Body of pancreas (tissue), 4 donors: ENCODE measurements at regions not wholly inside any gene's neighbourhood (a gene's known extent, or its start where the extent isn't known, plus 50 kb on each side); places are given as distances from the start of the nearest gene placed in this dataset.

Source experiments
- ATAC-seq: fragments of 150-250 bp; one replicate; pipeline ENCODE4 v1.9.1; 2016
- DNase-seq, 4 donors: peaks; one replicate each; pipeline ENCODE4 v3.0.0-alpha.2; 2019
- H3K27ac ChIP-seq, 4 donors: fragments of 200-600 bp; sonication (generic); 1 replicate in 3 of 4; 2 replicates in 1 of 4; pipeline versions ENCODE4 v1.5.1 to v1.6.1; 2016 to 2019; ENCODE audit warnings: mild to moderate bottlenecking in 1 of 4, mixed read lengths in 1 of 4, moderate library complexity in 1 of 4
- H3K27me3 ChIP-seq, 2 donors: fragments of 200-600 bp; sonication (generic); one replicate each; pipeline ENCODE4 v1.6.0; 2016; ENCODE audit warnings: mild to moderate bottlenecking in 1 of 2
- H3K36me3 ChIP-seq, 2 donors: fragments of 200-600 bp; sonication (generic); replicated peaks in 1 of 2; 2 replicates each; pipeline ENCODE4 v1.5.1; 2016; ENCODE audit warnings: low read depth in 2 of 2; ENCODE audit not compliant: insufficient read depth in 1 of 2
- H3K4me1 ChIP-seq: fragments of 200-600 bp; sonication (generic); one replicate; pipeline ENCODE4 v1.6.0; 2016
- H3K4me3 ChIP-seq, 2 donors: fragments of 200-600 bp; sonication (generic); 1 replicate in 1 of 2; 2 replicates in 1 of 2; pipeline ENCODE4 v1.5.1; 2016 to 2019
- H3K9me3 ChIP-seq, 3 donors: fragments of 200-600 bp; sonication (generic); 1 replicate in 2 of 3; 2 replicates in 1 of 3; pipeline ENCODE4 v1.5.1; 2016
- POLR2A ChIP-seq, 3 donors: fragments of 450-650 bp; IDR thresholded peaks; one replicate each; pipeline ENCODE4 v1.6.1; 2016; ENCODE audit warnings: antibody characterized with exemption in 3 of 3, mild to moderate bottlenecking in 2 of 3
- WGBS, 2 donors: methylation state at CpG; one replicate each; pipeline ENCODE4 v1.1.5; 2017; 5-methylcytosine and 5-hydroxymethylcytosine counted together
- intact Hi-C: fragments of 100-400 bp; cut with DNase I; formaldehyde crosslinking; loops from one replicate; pipeline ENCODE4 v1.15.1; 2023
- TF ChIP-seq, protein P1 (sequence below), 7 experiments: fragments of 450-650 bp in 4 of 7; fragments of 200-600 bp in 3 of 7; sonication (generic) in 3 of 7; IDR thresholded peaks; one replicate each; pipeline ENCODE4 v1.5.1; 2016 to 2019; ENCODE audit warnings: antibody characterized with exemption in 7 of 7

- ATAC-seq: no peak
These were observed 233.5 kb upstream of the ZEB2 start for GRCh38 chr2:144753416-144753815.

DNA sequence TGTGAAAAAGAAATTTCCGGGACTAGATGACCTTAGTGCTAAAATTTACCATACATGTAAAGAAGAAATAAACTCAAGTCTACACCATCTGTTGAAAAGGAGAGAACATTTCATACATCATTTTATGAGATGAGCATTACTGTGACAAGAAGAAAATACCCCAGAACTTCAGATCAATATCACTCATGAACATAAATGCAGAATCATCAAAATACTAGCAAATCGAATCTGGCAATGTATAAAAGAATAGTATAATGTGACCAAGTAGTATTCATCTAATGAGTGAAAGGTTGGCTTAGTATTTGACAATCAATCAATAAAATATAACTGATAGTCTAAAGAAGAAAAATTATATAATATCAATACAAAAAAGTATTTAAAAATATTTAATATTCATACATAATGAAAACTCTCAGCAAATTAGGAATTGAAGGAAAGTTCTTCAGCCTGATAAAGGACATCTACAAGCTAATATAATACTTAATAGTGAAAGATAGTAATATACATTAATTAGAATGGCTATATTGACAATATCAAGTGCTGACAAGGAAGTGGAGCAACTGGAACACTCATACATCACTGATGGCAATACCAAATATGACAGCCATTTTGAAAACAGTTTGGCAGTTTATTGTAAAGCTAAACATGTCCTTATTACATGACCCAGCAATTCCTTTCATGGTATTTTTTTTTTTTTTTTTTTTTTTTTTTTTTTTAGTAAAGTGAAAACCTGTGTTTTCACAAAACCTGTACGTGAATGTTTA, 231.4 kb upstream of the ZEB2 start:
- intact Hi-C loops: no loop called here
- H3K4me1 ChIP-seq: no peaks in the 10 kb centered on the region
- ATAC-seq: no peak
- DNase-seq: no peak
- H3K9me3 ChIP-seq: peaks cover 0 to 8% (median 0%) of the 10 kb centered on the region in 3 donors
- 81 to 84% methylated on average over 3 of the region's 3 CpGs for WGBS, 2 donors
- no peaks in the 10 kb centered on the region for H3K36me3 ChIP-seq
- H3K4me3 ChIP-seq: no peak overlapping the region
- TF ChIP-seq POLR2A (IDR thresholded peaks at IDR 0.05): no peak
- TF ChIP-seq, protein P1, sequence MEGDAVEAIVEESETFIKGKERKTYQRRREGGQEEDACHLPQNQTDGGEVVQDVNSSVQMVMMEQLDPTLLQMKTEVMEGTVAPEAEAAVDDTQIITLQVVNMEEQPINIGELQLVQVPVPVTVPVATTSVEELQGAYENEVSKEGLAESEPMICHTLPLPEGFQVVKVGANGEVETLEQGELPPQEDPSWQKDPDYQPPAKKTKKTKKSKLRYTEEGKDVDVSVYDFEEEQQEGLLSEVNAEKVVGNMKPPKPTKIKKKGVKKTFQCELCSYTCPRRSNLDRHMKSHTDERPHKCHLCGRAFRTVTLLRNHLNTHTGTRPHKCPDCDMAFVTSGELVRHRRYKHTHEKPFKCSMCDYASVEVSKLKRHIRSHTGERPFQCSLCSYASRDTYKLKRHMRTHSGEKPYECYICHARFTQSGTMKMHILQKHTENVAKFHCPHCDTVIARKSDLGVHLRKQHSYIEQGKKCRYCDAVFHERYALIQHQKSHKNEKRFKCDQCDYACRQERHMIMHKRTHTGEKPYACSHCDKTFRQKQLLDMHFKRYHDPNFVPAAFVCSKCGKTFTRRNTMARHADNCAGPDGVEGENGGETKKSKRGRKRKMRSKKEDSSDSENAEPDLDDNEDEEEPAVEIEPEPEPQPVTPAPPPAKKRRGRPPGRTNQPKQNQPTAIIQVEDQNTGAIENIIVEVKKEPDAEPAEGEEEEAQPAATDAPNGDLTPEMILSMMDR (IDR thresholded peaks at IDR 0.05): no peak
- no peaks in the 10 kb centered on the region for H3K27me3 ChIP-seq
- no peak overlapping the region for H3K27ac ChIP-seq

More at GRCh38 chr2:144753416-144753815, 233.5 kb upstream of the ZEB2 start:
- H3K4me1 ChIP-seq: no peaks in the 10 kb centered on the region
- no peak overlapping the region for H3K4me3 ChIP-seq
- no peaks in the 10 kb centered on the region for H3K36me3 ChIP-seq
- peaks cover 0 to 3% (median 0%) of the 10 kb centered on the region in 3 donors for H3K9me3 ChIP-seq
- TF ChIP-seq POLR2A (IDR thresholded peaks at IDR 0.05): no peak
- TF ChIP-seq, protein P1 (IDR thresholded peaks at IDR 0.05): no peak
- DNase-seq: no peak
- intact Hi-C loops: no loop called here
- H3K27ac ChIP-seq: no peak overlapping the region
- 61 to 64% methylated on average over 3 of the region's 3 CpGs for WGBS, 2 donors
- H3K27me3 ChIP-seq: no peaks in the 10 kb centered on the region

GRCh38 chr2:144749188-144749587, 229.3 kb upstream of the ZEB2 start:
- no peak for TF ChIP-seq POLR2A (IDR thresholded peaks at IDR 0.05)
- TF ChIP-seq, protein P1 (IDR thresholded peaks at IDR 0.05): no peak
- DNase-seq (no peak), ATAC-seq (no peak)
- intact Hi-C loops: no loop called here
- Histone ChIP-seq H3K27ac (no peak overlapping the region), H3K9me3 (peaks cover 0 to 8% (median 0%) of the 10 kb centered on the region in 3 donors), H3K4me3 (no peak overlapping the region), H3K4me1 (no peaks in the 10 kb centered on the region), H3K27me3 (no peaks in the 10 kb centered on the region), H3K36me3 (no peaks in the 10 kb centered on the region)
- 39 to 48% methylated on average over 1 of the region's 1 CpG for WGBS, 2 donors

DNA sequence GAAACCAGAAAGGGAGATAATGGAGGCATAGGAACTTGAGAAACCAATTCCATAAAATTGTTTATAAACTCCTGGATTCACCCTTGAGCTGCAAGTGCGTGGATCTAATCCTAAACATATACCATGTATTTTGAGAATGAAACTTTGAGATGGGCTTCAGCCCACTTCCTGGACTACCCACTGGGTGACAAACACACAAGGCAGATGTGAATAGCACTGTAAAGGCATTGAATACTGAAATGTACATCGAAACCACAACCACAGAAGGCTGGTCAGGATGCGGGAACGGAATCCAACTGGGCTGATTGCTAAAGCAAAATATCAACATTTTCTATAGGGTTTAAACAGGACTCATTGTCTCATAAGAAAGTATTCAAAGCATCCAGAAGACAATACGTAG, 228.5 kb upstream of the ZEB2 start:
- intact Hi-C loops: no loop called here
- Histone ChIP-seq H3K27ac (no peak overlapping the region), H3K27me3 (no peaks in the 10 kb centered on the region), H3K4me1 (no peaks in the 10 kb centered on the region), H3K9me3 (peaks cover 0 to 8% (median 0%) of the 10 kb centered on the region in 3 donors), H3K4me3 (no peak overlapping the region), H3K36me3 (no peaks in the 10 kb centered on the region)
- TF ChIP-seq, protein P1 (IDR thresholded peaks at IDR 0.05): no peak
- no peak for TF ChIP-seq POLR2A (IDR thresholded peaks at IDR 0.05)
- no peak for ATAC-seq
- 65 to 69% methylated on average over 5 of the region's 5 CpGs for WGBS, 2 donors
- no peak for DNase-seq

DNA sequence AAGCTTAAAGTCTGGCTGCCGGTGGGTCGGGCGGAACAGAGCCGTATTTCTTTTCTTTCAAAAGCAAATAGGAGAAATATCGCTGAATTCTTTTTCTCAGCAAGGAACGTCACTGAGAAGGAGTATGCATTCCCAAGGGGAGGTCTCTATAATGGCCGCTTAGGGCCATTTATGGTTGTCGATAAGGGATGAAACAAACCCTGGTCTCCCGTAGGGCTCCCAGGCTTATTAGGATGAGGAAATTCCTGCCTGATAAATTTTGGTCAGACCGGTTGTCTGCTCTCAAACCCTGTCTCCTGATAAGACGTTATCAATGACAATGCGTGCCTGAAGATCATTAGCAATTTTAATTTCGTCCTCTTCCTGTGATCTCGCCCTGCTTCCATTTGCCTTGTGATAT, 227.7 kb upstream of the ZEB2 start:
- Histone ChIP-seq H3K9me3 (peaks cover 0 to 8% (median 0%) of the 10 kb centered on the region in 3 donors), H3K27me3 (no peaks in the 10 kb centered on the region), H3K4me3 (no peak overlapping the region), H3K4me1 (no peaks in the 10 kb centered on the region), H3K27ac (no peak overlapping the region), H3K36me3 (no peaks in the 10 kb centered on the region)
- no peak for DNase-seq
- 83% methylated on average over 14 of the region's 14 CpGs for WGBS, 2 donors
- TF ChIP-seq, protein P1 (IDR thresholded peaks at IDR 0.05): no peak
- no peak for TF ChIP-seq POLR2A (IDR thresholded peaks at IDR 0.05)
- intact Hi-C loops: no loop called here
- ATAC-seq: no peak
